ENCODE measurements at regions not wholly inside any gene's neighbourhood (a gene's known extent, or its start where the extent isn't known, plus 50 kb on each side); places are given as distances from the start of the nearest gene placed in this dataset.
A peak's percentile ranks its signal among the peaks of the same experiment; 100 is the strongest.

- Histone ChIP-seq H3K4me1 (ENCODE audit: control insufficient read depth, low read length) (no peaks in the 10 kb centered on the region), H3K27me3 (ENCODE audit: control insufficient read depth, low read length) (peaks cover 9% of the 10 kb centered on the region; the same call in 1 of the 2 replicates), H3K4me2 (ENCODE audit: low read length) (no peak overlapping the region), H3K9me3 (ENCODE audit: control insufficient read depth, insufficient read depth, low read length) (no peaks in the 10 kb centered on the region), H4K20me1 (ENCODE audit: control insufficient read depth, insufficient read depth, low read depth, low read length) (no peaks in the 10 kb centered on the region), H3K4me3 (ENCODE audit: low read length) (no peak overlapping the region), H3F3A (ENCODE audit: control insufficient read depth, insufficient read depth) (no peaks in the 10 kb centered on the region), H3K9me2 (replicated peaks; ENCODE audit: control insufficient read depth, low read length) (no peaks in the 10 kb centered on the region), H3K27ac (ENCODE audit: low read depth, low read length) (no peak overlapping the region), H3K36me3 (ENCODE audit: control insufficient read depth, low read length) (no peaks in the 10 kb centered on the region), H3K79me2 (ENCODE audit: control insufficient read depth, low read length) (no peaks in the 10 kb centered on the region)
- TF ChIP-seq EZH2phosphoT487 (IDR thresholded peaks at IDR 0.05; ENCODE audit: borderline replicate concordance, low read length) (no peak), CTCF (IDR thresholded peaks at IDR 0.05; ENCODE audit: low read depth, low read length, poor library complexity, severe bottlenecking) (peak; percentile 24)
Observed at GRCh38 chr15:70214276-70214675, 116.6 kb upstream of the TLE3 start.

GRCh38 chr15:70213794-70214193, 116.1 kb upstream of the TLE3 start:
- no peaks in the 10 kb centered on the region for H3K4me1 ChIP-seq (ENCODE audit: control insufficient read depth, low read length)
- peaks cover 9% of the 10 kb centered on the region; the same call in 1 of the 2 replicates for H3K27me3 ChIP-seq (ENCODE audit: control insufficient read depth, low read length)
- no peaks in the 10 kb centered on the region for H3F3A ChIP-seq (ENCODE audit: control insufficient read depth, insufficient read depth)
- no peak overlapping the region for H3K27ac ChIP-seq (ENCODE audit: low read depth, low read length)
- no peaks in the 10 kb centered on the region for H3K36me3 ChIP-seq (ENCODE audit: control insufficient read depth, low read length)
- H3K79me2 ChIP-seq (ENCODE audit: control insufficient read depth, low read length) = no peaks in the 10 kb centered on the region
- no peak overlapping the region for H3K4me2 ChIP-seq (ENCODE audit: low read length)
- H3K9me2 ChIP-seq (replicated peaks; ENCODE audit: control insufficient read depth, low read length) = no peaks in the 10 kb centered on the region
- H3K9me3 ChIP-seq (ENCODE audit: control insufficient read depth, insufficient read depth, low read length) = no peaks in the 10 kb centered on the region
- TF ChIP-seq CTCF (IDR thresholded peaks at IDR 0.05; ENCODE audit: low read depth, low read length, poor library complexity, severe bottlenecking) = no peak
- no peak for TF ChIP-seq EZH2phosphoT487 (IDR thresholded peaks at IDR 0.05; ENCODE audit: borderline replicate concordance, low read length)
- H4K20me1 ChIP-seq (ENCODE audit: control insufficient read depth, insufficient read depth, low read depth, low read length) = no peaks in the 10 kb centered on the region
- H3K4me3 ChIP-seq (ENCODE audit: low read length) = no peak overlapping the region

DNA sequence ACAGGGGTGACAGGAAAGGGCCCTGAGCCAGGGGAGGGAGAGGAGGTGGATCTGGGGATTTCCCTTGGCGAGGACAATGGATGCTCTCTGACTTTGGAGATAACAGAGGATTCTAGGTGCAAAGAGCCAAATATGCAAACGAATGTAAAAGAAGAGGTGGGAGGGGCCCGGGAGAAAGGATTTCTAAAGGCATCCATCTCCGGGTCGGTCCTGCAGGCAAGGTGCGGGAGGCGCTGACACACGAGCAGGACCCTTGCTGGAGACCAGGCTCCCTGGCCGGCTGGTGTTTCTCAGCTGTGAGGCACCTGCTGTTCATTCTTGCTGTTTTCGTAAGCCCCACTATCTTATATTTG, 115.2 kb upstream of the TLE3 start:
- no peak overlapping the region for H3K4me2 ChIP-seq (ENCODE audit: low read length)
- peaks cover 9% of the 10 kb centered on the region; the same call in 1 of the 2 replicates for H3K27me3 ChIP-seq (ENCODE audit: control insufficient read depth, low read length)

More for the DNA sequence above, 115.2 kb upstream of the TLE3 start:
- Histone ChIP-seq H3F3A (ENCODE audit: control insufficient read depth, insufficient read depth) (no peaks in the 10 kb centered on the region), H3K79me2 (ENCODE audit: control insufficient read depth, low read length) (no peaks in the 10 kb centered on the region), H3K4me3 (ENCODE audit: low read length) (no peak overlapping the region), H4K20me1 (ENCODE audit: control insufficient read depth, insufficient read depth, low read depth, low read length) (no peaks in the 10 kb centered on the region), H3K36me3 (ENCODE audit: control insufficient read depth, low read length) (no peaks in the 10 kb centered on the region), H3K27ac (ENCODE audit: low read depth, low read length) (no peak overlapping the region), H3K9me3 (ENCODE audit: control insufficient read depth, insufficient read depth, low read length) (no peaks in the 10 kb centered on the region), H3K9me2 (replicated peaks; ENCODE audit: control insufficient read depth, low read length) (no peaks in the 10 kb centered on the region), H3K4me1 (ENCODE audit: control insufficient read depth, low read length) (no peaks in the 10 kb centered on the region)
- no peak for TF ChIP-seq CTCF (IDR thresholded peaks at IDR 0.05; ENCODE audit: low read depth, low read length, poor library complexity, severe bottlenecking)
- TF ChIP-seq EZH2phosphoT487 (IDR thresholded peaks at IDR 0.05; ENCODE audit: borderline replicate concordance, low read length) = no peak
